Stimulated activated CD4-positive, alpha-beta T cell treated with anti-CD3 and anti-CD28 coated beads, Interleukin-12 subunit alpha, Interleukin-12 subunit beta, amount 100 ng/mL, for 24 hours (primary cell): ENCODE measurements at regions not wholly inside any gene's neighbourhood (a gene's known extent, or its start where the extent isn't known, plus 50 kb on each side); places are given as distances from the start of the nearest gene placed in this dataset.
A peak's percentile ranks its signal among the peaks of the same experiment; 100 is the strongest.

Experiments
- DNase-seq, 2 experiments: peaks; one replicate each; pipeline ENCODE4 v3.0.0-alpha.2; 2020; ENCODE audit warnings: low read depth in 2 of 2

- no peak for DNase-seq
These were observed 80.6 kb upstream of the BHLHE23 start for GRCh38 chr20:63087236-63087871.

GRCh38 chr20:63086421-63087235, 79.9 kb upstream of the BHLHE23 start:
- DNase-seq = no peak

GRCh38 chr20:63085151-63085861, 78.5 kb upstream of the BHLHE23 start:
- no peak for DNase-seq

GRCh38 chr20:63084563-63084927, 77.8 kb upstream of the BHLHE23 start:
- DNase-seq = no peak

- DNase-seq = no peak
These were observed 77.2 kb upstream of the BHLHE23 start for GRCh38 chr20:63083831-63084562.

- DNase-seq = no peak
These were observed 76.4 kb upstream of the BHLHE23 start for GRCh38 chr20:63082939-63083735.

GRCh38 chr20:63082308-63082938, 75.7 kb upstream of the BHLHE23 start:
- DNase-seq = peak in 1 of 2 experiments; percentile 13

- DNase-seq = no peak
These were observed 75.1 kb upstream of the BHLHE23 start for GRCh38 chr20:63081831-63082230.

GRCh38 chr20:63081351-63081750, 74.6 kb upstream of the BHLHE23 start:
- no peak for DNase-seq

GRCh38 chr20:63080811-63081210, 74.0 kb upstream of the BHLHE23 start:
- no peak for DNase-seq

- DNase-seq = no peak
These were observed 73.6 kb upstream of the BHLHE23 start for GRCh38 chr20:63080411-63080810.

GRCh38 chr20:63079971-63080370, 73.2 kb upstream of the BHLHE23 start:
- DNase-seq = no peak

- no peak for DNase-seq
These were observed 70.9 kb upstream of the BHLHE23 start for GRCh38 chr20:63077705-63078104.

GRCh38 chr20:63076421-63076820, 69.7 kb upstream of the BHLHE23 start:
- DNase-seq = no peak

GRCh38 chr20:63074631-63075030, 67.9 kb upstream of the BHLHE23 start:
- no peak for DNase-seq

- DNase-seq = no peak
These were observed 67.4 kb upstream of the BHLHE23 start for GRCh38 chr20:63074182-63074581.

- no peak for DNase-seq
These were observed 66.9 kb upstream of the BHLHE23 start for GRCh38 chr20:63073738-63074065.

- no peak for DNase-seq
These were observed 66.4 kb upstream of the BHLHE23 start for GRCh38 chr20:63072991-63073737.

GRCh38 chr20:63072231-63072791, 65.5 kb upstream of the BHLHE23 start:
- no peak for DNase-seq
